Neural cell (in vitro differentiated cells): ENCODE measurements at regions not wholly inside any gene's neighbourhood (a gene's known extent, or its start where the extent isn't known, plus 50 kb on each side); places are given as distances from the start of the nearest gene placed in this dataset.
"Not testable (repeated sequence)": the region's sequence is repeated elsewhere in the genome, so short reads cannot be mapped to it uniquely, and the experiment has no call there.

Experiments used
- CTCF ChIP-seq: fragments of 450-650 bp; IDR thresholded peaks from 2 replicates; pipeline ENCODE4 v1.5.1; 2014; ENCODE audit warnings: antibody characterized with exemption, mild to moderate bottlenecking, moderate library complexity; ENCODE audit not compliant: poor library complexity, severe bottlenecking
- EZH2 ChIP-seq: fragments of 200-600, 300-800 bp; shearing (Covaris generic), sonication (generic); IDR thresholded peaks from 2 replicates; pipeline ENCODE4 v1.6.1; 2014; ENCODE audit warnings: antibody characterized with exemption, low read length, borderline replicate concordance, mild to moderate bottlenecking; ENCODE audit not compliant: insufficient read depth, poor library complexity, severe bottlenecking
- POLR2AphosphoS5 ChIP-seq: IDR thresholded peaks from 2 replicates; pipeline ENCODE4 v1.6.1; 2012

GRCh38 chr7:73213076-73213475, 95.5 kb downstream of the NSUN5 start:
- TF ChIP-seq POLR2AphosphoS5, CTCF, EZH2: not testable (repeated sequence)
